Activated naive CD4-positive, alpha-beta T cell (primary cell): ENCODE measurements at regions not wholly inside any gene's neighbourhood (a gene's known extent, or its start where the extent isn't known, plus 50 kb on each side); places are given as distances from the start of the nearest gene placed in this dataset.
"Not testable (repeated sequence)": the region's sequence is repeated elsewhere in the genome, so short reads cannot be mapped to it uniquely, and the experiment has no call there.

ENCODE experiments used
- DNase-seq, 4 experiments: peaks; one replicate each; lab custom pipeline; 2025; lab: John Stamatoyannopoulos, UW

- DNase-seq: no peak
Observed at GRCh38 chr11:11010624-11011127, 152.8 kb upstream of the ZBED5 start.

DNA sequence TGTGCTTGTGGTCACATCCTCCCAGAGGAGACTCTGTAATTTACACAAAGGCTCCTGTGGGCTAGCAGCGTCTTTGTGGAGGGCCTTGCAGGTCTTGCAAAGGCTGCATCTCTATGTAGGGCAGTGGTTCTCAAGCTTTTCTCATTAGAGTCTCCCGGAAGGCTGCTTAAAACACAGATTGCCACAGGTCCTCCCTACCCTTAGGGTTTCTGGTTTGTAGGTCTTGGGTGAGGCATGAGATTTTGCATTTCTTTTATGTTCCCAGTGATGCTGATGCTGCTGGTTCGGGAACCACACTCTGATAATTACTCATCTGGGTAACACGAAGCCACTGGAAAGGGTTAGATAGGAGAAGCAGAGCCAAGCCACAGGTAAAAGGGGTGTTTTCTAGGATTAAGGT, 151.3 kb upstream of the ZBED5 start:
- DNase-seq: no peak

GRCh38 chr11:11004069-11004468, 146.2 kb upstream of the ZBED5 start:
- no peak for DNase-seq

GRCh38 chr11:11003226-11003625, 145.4 kb upstream of the ZBED5 start:
- no peak for DNase-seq

DNA sequence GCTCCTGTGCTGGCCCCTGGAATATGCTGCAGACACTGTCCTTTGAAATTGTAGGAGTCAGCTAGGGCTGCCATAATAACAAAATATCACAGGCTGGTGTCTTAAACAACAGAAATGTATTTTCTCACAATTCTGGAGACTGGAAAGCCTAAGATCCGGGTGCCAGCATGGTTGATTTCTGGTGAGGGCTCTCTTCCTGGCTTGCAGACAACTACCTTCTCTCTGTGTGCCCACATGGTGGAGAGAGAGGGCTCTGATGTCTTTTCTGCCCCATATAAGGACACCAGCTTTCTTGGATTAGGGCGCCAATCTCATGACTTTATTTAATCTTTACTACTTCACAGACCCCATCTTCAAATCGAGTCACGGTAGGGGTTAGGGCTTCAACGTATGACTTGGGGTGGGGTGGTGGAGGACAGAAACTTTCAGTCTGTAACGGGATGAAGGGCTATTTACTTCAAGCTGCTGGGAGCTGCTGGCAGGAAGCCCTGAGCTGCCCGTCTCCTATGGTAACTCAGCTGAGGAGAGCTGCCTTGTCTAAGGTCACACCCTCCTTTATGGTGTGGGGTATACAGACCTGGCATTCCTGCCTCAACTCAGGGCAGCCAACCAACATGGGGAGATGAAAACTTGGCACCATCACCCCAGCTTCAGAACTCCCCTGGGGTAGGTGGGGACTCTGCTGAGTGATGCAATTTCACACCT, 142.9 kb upstream of the ZBED5 start:
- DNase-seq: no peak

DNA sequence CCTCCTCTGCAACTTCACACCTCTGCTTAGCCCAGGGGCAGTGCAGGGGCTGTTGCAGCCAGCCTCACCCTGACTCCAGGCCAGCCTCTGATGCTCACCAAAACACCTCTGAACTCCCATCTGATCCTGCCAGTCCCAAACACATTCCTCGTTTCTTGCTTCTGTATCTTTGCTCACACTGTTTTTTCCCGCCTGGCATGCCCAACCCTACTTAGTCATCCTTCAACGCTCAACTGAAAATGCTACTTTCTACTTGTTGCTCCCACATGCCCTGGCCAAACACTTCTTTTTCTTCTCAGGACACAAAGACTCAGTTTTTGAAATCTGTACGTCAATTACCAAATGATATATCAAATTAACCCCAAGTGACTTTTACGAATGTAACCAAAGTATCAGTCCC, 140.8 kb upstream of the ZBED5 start:
- no peak for DNase-seq

DNA sequence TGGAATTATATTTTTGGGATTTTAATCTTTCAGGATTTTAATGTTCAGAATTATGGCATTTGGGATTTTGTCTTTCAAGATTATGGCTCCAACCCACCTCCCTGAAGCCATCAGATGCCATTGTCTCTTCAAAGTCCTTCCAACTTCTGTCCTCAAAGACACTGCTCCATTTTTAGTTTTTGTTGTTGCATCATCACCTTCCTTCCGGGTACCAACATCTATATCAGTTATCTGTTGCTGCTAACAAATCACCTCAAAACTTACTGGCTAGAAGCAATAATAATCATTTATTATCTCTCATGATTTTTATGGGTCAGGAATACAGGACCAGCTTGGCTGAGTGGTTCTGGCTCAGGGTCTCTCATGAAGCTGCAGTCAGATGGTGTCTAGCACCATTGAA, 138.8 kb upstream of the ZBED5 start:
- no peak for DNase-seq

DNA sequence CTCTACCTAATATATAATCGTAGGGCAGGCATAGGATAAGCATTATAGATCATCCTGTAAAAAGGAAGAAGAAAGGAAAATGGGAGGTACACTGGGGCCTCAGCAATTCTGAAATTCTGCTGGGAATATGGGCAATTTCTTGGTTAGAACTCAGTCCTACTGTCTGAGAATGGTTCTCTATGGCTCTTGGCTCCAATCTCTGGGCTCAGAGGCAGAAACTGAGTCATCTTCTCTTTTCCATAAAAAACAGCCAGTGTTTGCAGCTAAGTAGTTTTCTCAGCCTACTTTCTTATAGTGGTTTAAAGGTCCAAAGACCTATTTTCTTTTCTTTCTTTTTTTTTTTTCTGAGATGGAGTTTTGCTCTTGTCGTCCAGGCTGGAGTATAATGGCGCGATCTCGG, 135.8 kb upstream of the ZBED5 start:
- no peak for DNase-seq

DNA sequence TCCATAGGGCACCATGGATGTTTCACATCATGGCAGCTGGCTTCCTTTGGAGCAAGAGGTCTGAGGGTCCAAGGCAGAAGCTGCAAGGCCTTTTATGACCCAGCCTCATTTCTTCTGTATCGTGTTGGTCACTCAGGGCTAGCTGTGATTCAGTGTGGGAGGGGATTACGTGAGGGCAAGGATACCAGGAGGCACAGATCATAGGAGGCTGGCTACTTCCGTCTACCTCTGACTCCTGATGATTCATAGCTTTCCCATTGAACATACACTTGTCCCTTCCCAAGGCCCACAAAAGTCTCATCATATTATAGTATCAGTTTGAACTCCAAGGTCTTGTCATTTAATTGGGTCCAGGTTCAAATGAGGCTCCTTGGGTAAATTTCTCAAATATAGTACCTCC, 135.3 kb upstream of the ZBED5 start:
- no peak for DNase-seq

GRCh38 chr11:10991393-10991792, 133.5 kb upstream of the ZBED5 start:
- no peak for DNase-seq

- no peak for DNase-seq
Observed at GRCh38 chr11:10990637-10991193, 132.9 kb upstream of the ZBED5 start.

DNA sequence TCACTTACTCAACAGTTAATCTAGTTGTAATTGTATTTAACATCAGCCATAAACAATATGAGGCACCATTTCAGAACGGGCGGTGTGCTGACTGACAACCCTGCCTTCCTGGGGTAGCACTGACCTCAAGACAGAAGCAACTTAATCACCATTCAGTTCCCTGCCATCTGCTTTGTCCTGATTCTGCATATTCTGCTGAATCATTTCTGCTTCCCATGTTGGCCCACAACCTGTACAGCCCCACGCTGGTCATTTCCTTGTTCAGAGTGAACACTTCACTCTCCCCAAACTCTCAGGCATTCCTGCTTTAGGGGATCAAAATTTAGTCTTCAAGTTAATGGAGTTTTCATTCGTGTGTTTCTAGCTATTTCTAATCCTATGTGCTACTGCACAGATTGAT, 132.3 kb upstream of the ZBED5 start:
- DNase-seq: no peak

- DNase-seq: no peak
Observed at GRCh38 chr11:10986006-10986405, 128.2 kb upstream of the ZBED5 start.

- no peak for DNase-seq
Observed at GRCh38 chr11:10984742-10985141, 126.9 kb upstream of the ZBED5 start.

GRCh38 chr11:10984250-10984649, 126.4 kb upstream of the ZBED5 start:
- no peak for DNase-seq

- DNase-seq: no peak
Observed at GRCh38 chr11:10982704-10983510, 125.1 kb upstream of the ZBED5 start.

DNA sequence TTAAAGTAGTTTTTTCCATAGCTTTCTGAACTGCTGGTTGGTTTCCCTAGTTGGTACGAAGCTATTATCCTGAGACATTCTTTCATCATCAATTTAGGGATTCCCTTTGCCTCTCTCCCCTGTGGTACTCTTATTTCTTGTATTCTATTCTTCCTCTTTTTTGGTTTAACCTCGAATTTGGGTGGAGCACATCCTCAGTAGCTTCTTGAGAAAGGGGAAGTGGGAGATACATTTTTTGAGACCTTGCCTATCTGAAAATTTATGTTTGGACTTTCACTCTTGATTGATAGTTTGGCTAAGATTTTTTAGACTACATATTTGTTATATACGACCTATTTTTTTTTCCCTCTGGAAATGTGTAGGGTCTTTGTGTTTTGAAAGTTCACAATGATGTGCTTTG, 121.7 kb upstream of the ZBED5 start:
- no peak for DNase-seq

DNA sequence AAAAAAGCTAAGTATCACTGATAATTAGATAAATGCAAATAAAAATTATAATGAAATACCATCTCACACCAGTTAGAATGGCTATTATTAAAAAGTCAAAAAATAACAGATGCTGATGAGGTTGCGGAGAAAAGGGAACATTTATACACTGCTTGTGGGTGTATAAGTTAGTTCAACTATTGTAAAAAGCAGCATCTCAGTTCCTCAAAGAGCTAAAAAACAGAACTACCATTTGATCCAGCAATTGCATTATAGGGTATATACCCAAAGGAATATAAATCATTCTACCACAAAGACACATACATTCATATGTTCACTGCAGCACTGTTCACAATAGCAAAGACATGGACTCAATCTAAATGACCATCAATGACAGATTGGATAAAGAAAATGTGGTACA, 120.3 kb upstream of the ZBED5 start:
- DNase-seq: no peak

DNA sequence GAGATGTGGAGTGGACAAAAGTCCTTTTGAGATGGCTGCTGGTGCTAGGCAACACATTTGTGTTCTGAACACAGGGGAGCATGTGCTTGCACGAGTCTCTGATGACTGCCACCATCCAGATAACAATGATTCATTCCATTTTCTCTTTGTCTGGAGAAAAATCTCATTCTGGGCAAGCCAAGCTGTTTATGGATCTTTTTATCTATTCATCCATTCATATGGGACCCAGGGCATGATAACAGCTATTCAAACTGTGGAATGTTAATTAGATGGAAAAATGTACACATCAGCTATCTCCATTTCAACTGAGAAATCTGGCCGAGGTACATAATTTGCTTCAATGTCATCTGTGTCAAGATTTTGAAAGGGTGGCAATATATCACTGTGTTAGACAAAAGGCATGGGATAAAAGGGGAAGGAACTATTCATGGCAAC, 117.5 kb upstream of the ZBED5 start:
- DNase-seq: no peak

DNA sequence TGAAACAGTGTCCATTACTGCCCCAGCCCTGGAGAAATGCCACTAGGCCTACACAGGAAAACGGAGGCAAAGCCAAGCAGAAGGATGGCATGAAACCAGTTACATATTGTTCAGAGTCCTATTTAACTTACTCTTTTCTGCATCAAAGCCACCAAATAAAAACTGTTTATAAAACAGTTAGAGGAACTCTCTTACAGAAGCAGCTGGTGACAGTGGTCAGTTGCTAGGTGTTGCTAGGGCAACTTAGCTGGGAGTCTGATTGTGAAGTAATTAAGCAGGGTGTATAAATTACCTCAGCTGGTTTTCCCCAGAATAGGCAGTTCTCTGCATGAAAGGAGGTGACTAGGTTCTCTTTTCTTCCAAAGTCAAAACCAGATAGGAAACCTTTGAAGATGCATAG, 115.6 kb upstream of the ZBED5 start:
- DNase-seq: no peak

DNA sequence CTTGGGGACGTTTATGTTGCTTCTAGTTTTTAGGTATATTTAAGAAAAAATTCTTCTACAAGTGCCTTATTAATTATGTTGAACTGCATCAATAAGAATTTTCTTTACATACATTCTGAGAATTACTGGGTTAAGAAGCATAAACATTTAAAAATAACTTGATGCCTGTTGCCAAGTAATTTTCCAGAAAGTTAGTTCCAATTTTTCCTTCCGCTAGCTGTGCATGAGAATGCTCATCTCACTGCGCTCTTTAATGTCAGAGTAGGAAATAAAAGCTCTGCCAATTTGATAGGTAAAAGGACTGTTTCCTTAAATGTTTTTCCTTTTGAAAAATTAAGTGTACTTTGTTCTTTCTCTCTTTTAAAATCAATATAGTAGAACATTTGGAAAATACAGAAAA, 113.1 kb upstream of the ZBED5 start:
- DNase-seq: no peak

GRCh38 chr11:10969387-10969786, 111.5 kb upstream of the ZBED5 start:
- no peak for DNase-seq

- DNase-seq: not testable (repeated sequence)
Observed at GRCh38 chr11:10956884-10957283, 99.0 kb upstream of the ZBED5 start.
